ENCODE measurements at regions not wholly inside any gene's neighbourhood (a gene's known extent, or its start where the extent isn't known, plus 50 kb on each side); places are given as distances from the start of the nearest gene placed in this dataset.

- TF ChIP-seq POLR2AphosphoS5 (IDR thresholded peaks at IDR 0.05; ENCODE audit: low read length) (peak; percentile 91), SPI1 (IDR thresholded peaks at IDR 0.05; ENCODE audit: borderline replicate concordance, insufficient read depth, low read depth, low read length) (peak; percentile 47; the same call in 1 of the 2 replicates), RAD51 (IDR thresholded peaks at IDR 0.05) (no peak), WRNIP1 (IDR thresholded peaks at IDR 0.05; ENCODE audit: borderline replicate concordance, low read depth, low read length) (no peak), BCL11A (IDR thresholded peaks at IDR 0.05; ENCODE audit: low read depth, low read length) (peak; percentile 67; the same call in 1 of the 2 replicates), MYB (IDR thresholded peaks at IDR 0.05; ENCODE audit: borderline replicate concordance, low read depth, low read length) (peak; percentile 58; the same call in 1 of the 2 replicates), YY1 (IDR thresholded peaks at IDR 0.05; ENCODE audit: low read depth, low read length) (0 out of 2 replicates have a peak, but pooled peaks have one; percentile 60), CBX3 (IDR thresholded peaks at IDR 0.05; ENCODE audit: borderline replicate concordance, low read depth) (no peak), ZNF384 (IDR thresholded peaks at IDR 0.05; ENCODE audit: borderline replicate concordance, low read depth, low read length) (no peak), HDAC2 (IDR thresholded peaks at IDR 0.05) (no peak), ZNF24 (IDR thresholded peaks at IDR 0.05) (no peak), RAD21 (IDR thresholded peaks at IDR 0.05; ENCODE audit: insufficient read depth, low read depth, low read length) (peak; percentile 38), MYC (IDR thresholded peaks at IDR 0.05; ENCODE audit: insufficient read depth, insufficient read length, insufficient replicate concordance, low read length, severe bottlenecking) (peak; percentile 23), ZNF207 (IDR thresholded peaks at IDR 0.05; ENCODE audit: borderline replicate concordance) (peak; percentile 71; the same call in 1 of the 2 replicates), IRF4 (IDR thresholded peaks at IDR 0.05; ENCODE audit: low read depth, low read length) (peak; percentile 41; the same call in 1 of the 2 replicates), SMAD1 (IDR thresholded peaks at IDR 0.05; ENCODE audit: low read depth, partially characterized antibody) (peak; percentile 61), ATF7 (IDR thresholded peaks at IDR 0.05; ENCODE audit: low read depth) (peak; percentile 75), FOXM1 (IDR thresholded peaks at IDR 0.05; ENCODE audit: low read depth, low read length) (no peak), RELB (IDR thresholded peaks at IDR 0.05; ENCODE audit: low read depth) (peak; percentile 72), RUNX3 (IDR thresholded peaks at IDR 0.05; ENCODE audit: low read length) (peak; percentile 11), EZH2 (IDR thresholded peaks at IDR 0.05; ENCODE audit: borderline replicate concordance, control insufficient read depth, low read depth, low read length) (no peak), EED (IDR thresholded peaks at IDR 0.05; ENCODE audit: low read depth) (peak; percentile 89), HDAC6 (IDR thresholded peaks at IDR 0.05; ENCODE audit: unreplicated experiment) (no peak), CHD1 (IDR thresholded peaks at IDR 0.05; ENCODE audit: low read depth, low read length) (no peak), MEF2A (IDR thresholded peaks at IDR 0.05; ENCODE audit: insufficient read depth, low read depth, low read length) (no peak), SREBF1 (IDR thresholded peaks at IDR 0.05; ENCODE audit: low read length) (no peak), HCFC1 (IDR thresholded peaks at IDR 0.05; ENCODE audit: low read length) (no peak; the same call in 1 of the 2 replicates), LARP7 (IDR thresholded peaks at IDR 0.05) (0 out of 2 replicates have a peak, but pooled peaks have one; percentile 35), SMAD5 (IDR thresholded peaks at IDR 0.05; ENCODE audit: low read depth) (no peak; the same call in 1 of the 2 replicates)
- TF ChIP-seq, protein P1, sequence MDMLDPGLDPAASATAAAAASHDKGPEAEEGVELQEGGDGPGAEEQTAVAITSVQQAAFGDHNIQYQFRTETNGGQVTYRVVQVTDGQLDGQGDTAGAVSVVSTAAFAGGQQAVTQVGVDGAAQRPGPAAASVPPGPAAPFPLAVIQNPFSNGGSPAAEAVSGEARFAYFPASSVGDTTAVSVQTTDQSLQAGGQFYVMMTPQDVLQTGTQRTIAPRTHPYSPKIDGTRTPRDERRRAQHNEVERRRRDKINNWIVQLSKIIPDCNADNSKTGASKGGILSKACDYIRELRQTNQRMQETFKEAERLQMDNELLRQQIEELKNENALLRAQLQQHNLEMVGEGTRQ (IDR thresholded peaks at IDR 0.05; ENCODE audit: borderline replicate concordance, low read depth, low read length) = no peak
These were observed 50.9 kb upstream of the EZR start (continued) for GRCh38 chr6:158869826-158870648.
